HAP-1 (cell line): ENCODE measurements at regions not wholly inside any gene's neighbourhood (a gene's known extent, or its start where the extent isn't known, plus 50 kb on each side); places are given as distances from the start of the nearest gene placed in this dataset.

Experiments used
- DNase-seq, 2 experiments: peaks; one replicate each; pipeline ENCODE4 v3.0.0-alpha.2; 2016 to 2020; ENCODE audit warnings: low spot score in 2 of 2
- H3K27me3 ChIP-seq: fragments of 250-450 bp; sonication (Bioruptor Pico); 2 replicates; pipeline ENCODE4 v1.5.1; 2020; ENCODE audit warnings: low read depth, mild to moderate bottlenecking, moderate library complexity
- H3K36me3 ChIP-seq: fragments of 250-450 bp; sonication (Bioruptor Pico); replicated peaks from 2 replicates; pipeline ENCODE4 v1.5.1; 2020; ENCODE audit warnings: mild to moderate bottlenecking
- H3K4me1 ChIP-seq: fragments of 250-450 bp; sonication (Bioruptor Pico); 2 replicates; pipeline ENCODE4 v1.5.1; 2020; ENCODE audit warnings: mild to moderate bottlenecking
- H3K4me3 ChIP-seq: fragments of 250-450 bp; sonication (Bioruptor Pico); 2 replicates; pipeline ENCODE4 v1.5.1; 2020; ENCODE audit warnings: mild to moderate bottlenecking, moderate library complexity
- H3K9me3 ChIP-seq: fragments of 250-450 bp; sonication (Bioruptor Pico); 2 replicates; pipeline ENCODE4 v1.5.1; 2020; ENCODE audit warnings: mild to moderate bottlenecking, moderate library complexity
- in situ Hi-C: fragments of 300-500 bp; cut with MboI; formaldehyde crosslinking; loops from 3 replicates; pipeline ENCODE4 v1.14.3; 2020; ENCODE audit warnings: low sequenced_read_pairs, inconsistent platforms, mixed read lengths

GRCh38 chr10:85043207-85043606 is 714.8 kb downstream of the CCSER2 start:
- Histone ChIP-seq H3K9me3 (no peaks in the 10 kb centered on the region), H3K4me1 (no peaks in the 10 kb centered on the region), H3K36me3 (no peaks in the 10 kb centered on the region), H3K27me3 (no peaks in the 10 kb centered on the region), H3K4me3 (no peak overlapping the region)
- DNase-seq: no peak
- in situ Hi-C loops: no loop called here

DNA sequence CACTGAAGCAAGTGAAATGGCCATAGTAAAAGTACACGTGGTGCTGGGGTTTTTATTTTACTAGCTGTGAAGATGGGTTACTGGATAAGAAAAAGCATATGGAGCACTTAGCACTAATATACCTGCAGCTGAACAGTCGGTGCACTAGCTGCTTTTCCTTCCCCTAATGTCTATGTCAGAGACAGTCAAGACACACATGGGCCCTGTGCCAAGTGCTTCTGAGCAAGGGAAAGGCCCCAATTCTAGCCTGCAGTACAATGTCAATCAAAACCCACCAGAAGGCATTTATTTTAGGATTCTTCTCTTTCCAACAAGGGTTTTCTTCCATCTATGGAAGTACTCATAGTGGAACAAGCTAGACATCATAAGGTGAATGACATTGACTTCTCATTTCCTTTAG is 716.7 kb downstream of the CCSER2 start:
- H3K36me3 ChIP-seq: no peaks in the 10 kb centered on the region
- H3K4me1 ChIP-seq: no peaks in the 10 kb centered on the region
- no peaks in the 10 kb centered on the region for H3K27me3 ChIP-seq
- H3K4me3 ChIP-seq: no peak overlapping the region
- no peaks in the 10 kb centered on the region for H3K9me3 ChIP-seq
- in situ Hi-C loops: no loop called here
- DNase-seq: no peak

DNA sequence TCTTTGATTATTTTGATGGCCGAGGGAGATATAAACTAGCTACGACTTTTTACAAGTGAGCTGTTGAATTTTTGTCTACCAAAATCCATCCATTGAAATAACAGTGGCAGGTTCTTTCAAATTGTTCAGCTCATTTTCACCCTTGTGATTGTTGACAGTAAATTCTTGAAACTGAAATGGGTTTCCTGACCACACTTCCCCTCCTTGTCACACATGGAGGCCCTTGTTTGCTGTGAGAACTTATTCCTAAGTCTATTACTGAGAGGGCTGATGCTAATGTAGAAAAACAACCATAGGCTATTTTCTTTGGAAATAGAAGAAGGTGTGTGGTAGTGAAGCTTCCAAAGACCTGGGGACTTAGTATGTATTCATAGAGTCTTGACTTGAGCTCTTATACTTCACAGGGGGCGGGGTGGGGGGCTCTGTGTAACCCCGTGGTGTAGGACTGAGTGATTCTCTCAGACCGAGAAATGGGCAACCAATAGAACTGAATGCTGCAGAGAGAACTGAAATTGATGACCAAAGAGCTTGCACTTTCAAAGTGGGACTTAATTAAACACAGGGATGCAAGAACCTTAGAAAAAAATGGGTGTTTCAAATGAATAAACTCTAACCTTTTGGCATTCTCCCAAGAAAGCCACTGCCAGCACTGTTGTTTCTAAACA is 718.9 kb downstream of the CCSER2 start:
- no peaks in the 10 kb centered on the region for H3K36me3 ChIP-seq
- no peak overlapping the region for H3K4me3 ChIP-seq
- H3K9me3 ChIP-seq: no peaks in the 10 kb centered on the region
- in situ Hi-C loops: no loop called here
- no peaks in the 10 kb centered on the region for H3K27me3 ChIP-seq
- DNase-seq: no peak
- no peaks in the 10 kb centered on the region for H3K4me1 ChIP-seq

GRCh38 chr10:85047979-85048378 is 719.6 kb downstream of the CCSER2 start:
- Histone ChIP-seq H3K9me3 (no peaks in the 10 kb centered on the region), H3K36me3 (no peaks in the 10 kb centered on the region), H3K4me3 (no peak overlapping the region), H3K27me3 (no peaks in the 10 kb centered on the region), H3K4me1 (no peaks in the 10 kb centered on the region)
- in situ Hi-C loops: no loop called here
- DNase-seq: no peak

GRCh38 chr10:85048644-85049043 is 720.3 kb downstream of the CCSER2 start:
- H3K4me1 ChIP-seq: no peaks in the 10 kb centered on the region
- no peaks in the 10 kb centered on the region for H3K27me3 ChIP-seq
- no peak overlapping the region for H3K4me3 ChIP-seq
- in situ Hi-C loops: no loop called here
- no peaks in the 10 kb centered on the region for H3K36me3 ChIP-seq
- H3K9me3 ChIP-seq: no peaks in the 10 kb centered on the region
- DNase-seq: no peak

DNA sequence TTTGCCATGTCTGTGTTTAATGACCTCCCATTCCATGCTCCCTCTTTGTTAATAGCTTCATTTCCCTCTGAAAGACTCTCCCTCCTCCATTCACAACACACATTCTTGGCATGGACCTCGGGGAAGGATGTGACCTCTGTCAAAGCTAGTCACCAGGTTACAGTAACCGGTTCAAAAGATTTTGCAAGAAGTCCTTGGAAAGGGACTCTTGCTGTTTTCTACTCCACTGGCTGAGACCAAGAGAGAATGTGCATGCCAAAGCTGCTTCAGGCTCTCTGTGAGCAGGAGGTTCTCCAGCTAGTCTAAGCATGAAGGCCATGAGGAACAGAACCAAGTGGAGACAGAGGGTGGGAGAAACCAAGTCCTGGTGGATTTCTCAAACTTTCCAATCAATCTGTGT is 732.6 kb downstream of the CCSER2 start:
- in situ Hi-C loops: no loop called here
- H3K9me3 ChIP-seq: no peaks in the 10 kb centered on the region
- H3K4me1 ChIP-seq: no peaks in the 10 kb centered on the region
- no peak for DNase-seq
- no peaks in the 10 kb centered on the region for H3K36me3 ChIP-seq
- no peaks in the 10 kb centered on the region for H3K27me3 ChIP-seq
- H3K4me3 ChIP-seq: no peak overlapping the region

GRCh38 chr10:85061401-85061800 is 733.0 kb downstream of the CCSER2 start:
- no peaks in the 10 kb centered on the region for H3K36me3 ChIP-seq
- no peaks in the 10 kb centered on the region for H3K27me3 ChIP-seq
- DNase-seq: no peak
- H3K4me1 ChIP-seq: no peaks in the 10 kb centered on the region
- no peak overlapping the region for H3K4me3 ChIP-seq
- in situ Hi-C loops: no loop called here
- H3K9me3 ChIP-seq: no peaks in the 10 kb centered on the region

DNA sequence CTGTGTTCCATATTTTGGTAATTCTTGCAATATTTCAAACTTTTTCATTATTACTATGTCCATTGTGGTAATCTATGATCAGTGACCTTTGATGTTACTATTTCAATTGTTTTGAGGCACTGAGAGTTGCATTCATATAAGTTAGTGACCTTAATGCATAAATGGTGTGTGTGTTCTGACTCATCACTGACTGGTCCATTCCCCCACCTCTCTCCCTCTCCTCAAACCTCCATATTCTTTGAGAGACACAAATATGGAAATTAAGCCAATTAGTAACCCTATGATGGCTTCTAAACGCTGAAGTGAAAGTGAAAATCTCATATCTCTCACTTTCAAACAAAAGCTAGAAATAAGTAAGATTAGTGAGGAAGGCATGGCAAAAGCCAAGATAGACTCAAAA is 739.6 kb downstream of the CCSER2 start:
- in situ Hi-C loops: no loop called here
- no peaks in the 10 kb centered on the region for H3K4me1 ChIP-seq
- H3K36me3 ChIP-seq: no peaks in the 10 kb centered on the region
- H3K27me3 ChIP-seq: no peaks in the 10 kb centered on the region
- no peaks in the 10 kb centered on the region for H3K9me3 ChIP-seq
- DNase-seq: no peak
- H3K4me3 ChIP-seq: no peak overlapping the region

DNA sequence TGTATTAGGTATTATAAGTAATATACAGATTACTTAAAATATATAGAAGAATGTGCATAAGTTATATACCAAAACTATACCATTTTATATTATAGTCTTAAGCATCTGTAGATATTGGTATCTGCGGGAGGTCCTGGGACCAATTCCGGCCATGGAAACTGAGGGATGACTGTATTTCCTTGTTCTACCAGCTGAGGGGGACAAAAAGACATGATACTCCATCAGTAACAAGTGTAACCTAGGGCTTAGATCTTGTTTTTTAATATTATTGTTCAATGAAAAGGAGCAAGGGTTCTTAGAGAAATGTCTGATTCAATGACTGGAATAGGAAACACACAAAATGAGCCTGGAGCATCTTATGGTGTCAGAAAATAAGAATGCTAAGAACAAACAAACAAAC is 752.5 kb downstream of the CCSER2 start:
- in situ Hi-C loops: no loop called here
- H3K36me3 ChIP-seq: no peaks in the 10 kb centered on the region
- no peak for DNase-seq

GRCh38 chr10:85098835-85099521 is 770.6 kb downstream of the CCSER2 start:
- in situ Hi-C loops: no loop called here
- Histone ChIP-seq H3K36me3 (no peaks in the 10 kb centered on the region), H3K4me1 (no peaks in the 10 kb centered on the region), H3K4me3 (no peak overlapping the region), H3K27me3 (no peaks in the 10 kb centered on the region), H3K9me3 (no peaks in the 10 kb centered on the region)
- no peak for DNase-seq

More for the DNA sequence above, 752.5 kb downstream of the CCSER2 start:
- Histone ChIP-seq H3K4me3 (no peak overlapping the region), H3K9me3 (no peaks in the 10 kb centered on the region), H3K4me1 (no peaks in the 10 kb centered on the region), H3K27me3 (no peaks in the 10 kb centered on the region)

- no peak for DNase-seq
- in situ Hi-C loops: no loop called here
- no peaks in the 10 kb centered on the region for H3K4me1 ChIP-seq
- no peaks in the 10 kb centered on the region for H3K9me3 ChIP-seq
- H3K4me3 ChIP-seq: no peak overlapping the region
- H3K36me3 ChIP-seq: no peaks in the 10 kb centered on the region
- H3K27me3 ChIP-seq: no peaks in the 10 kb centered on the region
Measured at GRCh38 chr10:85100495-85100894, 772.1 kb downstream of the CCSER2 start.

DNA sequence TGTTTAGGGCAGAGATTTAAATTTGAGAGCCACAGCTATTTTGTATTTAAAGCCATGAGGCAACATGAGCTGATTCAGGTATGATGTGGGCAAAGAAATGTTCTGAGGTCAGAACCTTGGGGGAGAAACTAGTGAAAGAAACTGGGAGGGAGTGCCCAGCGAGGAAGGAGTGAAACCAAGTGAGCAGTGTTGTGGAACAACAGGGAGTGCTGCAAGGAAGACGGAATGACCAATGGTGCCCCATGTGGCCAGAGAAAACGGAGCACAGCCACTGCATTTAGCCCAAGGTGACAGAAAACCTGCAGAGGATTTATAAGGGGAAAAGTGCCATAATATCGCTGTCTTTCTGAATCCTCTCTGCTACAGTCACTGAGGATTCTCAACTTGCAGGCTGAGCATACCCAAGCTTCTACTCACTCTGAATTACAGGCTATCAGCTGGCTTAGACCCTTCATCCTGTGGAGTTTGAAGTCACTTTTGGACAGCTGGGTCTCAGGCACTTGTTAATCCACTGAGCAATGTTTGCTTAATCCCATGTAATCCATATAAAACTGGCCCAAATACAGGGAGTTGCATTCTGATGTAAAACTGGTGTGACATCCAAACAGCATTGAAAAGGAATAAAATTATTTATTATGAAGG is 777.3 kb downstream of the CCSER2 start:
- Histone ChIP-seq H3K4me1 (no peaks in the 10 kb centered on the region), H3K9me3 (no peaks in the 10 kb centered on the region), H3K27me3 (no peaks in the 10 kb centered on the region), H3K4me3 (no peak overlapping the region), H3K36me3 (no peaks in the 10 kb centered on the region)
- peak; percentile 17 to 39 for DNase-seq
- in situ Hi-C loops: no loop called here

GRCh38 chr10:85111271-85111670 is 782.9 kb downstream of the CCSER2 start:
- no peaks in the 10 kb centered on the region for H3K36me3 ChIP-seq
- no peaks in the 10 kb centered on the region for H3K4me1 ChIP-seq
- no peak overlapping the region for H3K4me3 ChIP-seq
- no peaks in the 10 kb centered on the region for H3K27me3 ChIP-seq
- no peak for DNase-seq
- in situ Hi-C loops: no loop called here
- H3K9me3 ChIP-seq: no peaks in the 10 kb centered on the region

GRCh38 chr10:85124603-85125051 is 796.2 kb downstream of the CCSER2 start:
- in situ Hi-C loops: no loop called here
- no peak for DNase-seq
- Histone ChIP-seq H3K4me1 (no peaks in the 10 kb centered on the region), H3K36me3 (no peaks in the 10 kb centered on the region), H3K4me3 (no peak overlapping the region), H3K27me3 (no peaks in the 10 kb centered on the region), H3K9me3 (no peaks in the 10 kb centered on the region)
